Trophoblast cell (in vitro differentiated cells and primary cell): ENCODE measurements at regions not wholly inside any gene's neighbourhood (a gene's known extent, or its start where the extent isn't known, plus 50 kb on each side); places are given as distances from the start of the nearest gene placed in this dataset.
A peak's percentile ranks its signal among the peaks of the same experiment; 100 is the strongest.

Experiments used
- DNase-seq, 2 donors: peaks; one replicate each; pipeline ENCODE4 v3.0.0-alpha.2; 2016
- H2AFZ ChIP-seq: 2 replicates; pipeline ENCODE4 v1.6.1; 2013; ENCODE audit warnings: low read length, moderate library complexity, mild to moderate bottlenecking; ENCODE audit not compliant: insufficient read depth, poor library complexity
- H2AK5ac ChIP-seq: 2 replicates; pipeline ENCODE4 v1.6.1; 2013; ENCODE audit warnings: mild to moderate bottlenecking, low read length
- H2BK120ac ChIP-seq: 2 replicates; pipeline ENCODE4 v1.6.1; 2013; ENCODE audit warnings: low read length, mild to moderate bottlenecking, moderate library complexity; ENCODE audit not compliant: insufficient read depth, poor library complexity
- H2BK12ac ChIP-seq: 2 replicates; pipeline ENCODE4 v1.6.1; 2013; ENCODE audit warnings: mild to moderate bottlenecking, low read length, moderate library complexity
- H2BK5ac ChIP-seq: 2 replicates; pipeline ENCODE4 v1.6.1; 2013; ENCODE audit warnings: low read length, low read depth, moderate library complexity, mild to moderate bottlenecking; ENCODE audit not compliant: poor library complexity
- H3K14ac ChIP-seq: 2 replicates; pipeline ENCODE4 v1.6.1; 2013; ENCODE audit warnings: mild to moderate bottlenecking, low read length
- H3K18ac ChIP-seq: 2 replicates; pipeline ENCODE4 v1.6.1; 2013; ENCODE audit warnings: mild to moderate bottlenecking, low read length
- H3K23ac ChIP-seq: 2 replicates; pipeline ENCODE4 v1.6.1; 2013; ENCODE audit warnings: low read length
- H3K27ac ChIP-seq: 2 replicates; pipeline ENCODE4 v1.5.1; 2013; ENCODE audit warnings: low read depth, mild to moderate bottlenecking, inconsistent platforms, low read length, moderate library complexity
- H3K27me3 ChIP-seq: 2 replicates; pipeline ENCODE4 v1.6.1; 2013; ENCODE audit warnings: inconsistent platforms, mild to moderate bottlenecking, low read length, moderate library complexity; ENCODE audit not compliant: insufficient read depth
- H3K36me3 ChIP-seq, 2 experiments: 1 replicate in 1 of 2; 2 replicates in 1 of 2; pipeline ENCODE4 v1.6.1; 2013; ENCODE audit warnings: low read length in 2 of 2, mild to moderate bottlenecking in 2 of 2, moderate library complexity in 1 of 2; ENCODE audit not compliant: insufficient read depth in 2 of 2, control insufficient read depth in 1 of 2
- H3K4ac ChIP-seq: 2 replicates; pipeline ENCODE4 v1.6.1; 2013; ENCODE audit warnings: low read depth, mild to moderate bottlenecking, low read length, moderate library complexity
- H3K4me1 ChIP-seq, 2 experiments: 1 replicate in 1 of 2; 2 replicates in 1 of 2; pipeline ENCODE4 v1.6.1; 2013; ENCODE audit warnings: low read length in 2 of 2, mild to moderate bottlenecking in 2 of 2, moderate library complexity in 1 of 2; ENCODE audit not compliant: insufficient read depth in 2 of 2, control insufficient read depth in 1 of 2
- H3K4me2 ChIP-seq: 2 replicates; pipeline ENCODE4 v1.6.1; 2013; ENCODE audit warnings: inconsistent platforms, mild to moderate bottlenecking, low read length, moderate library complexity
- H3K4me3 ChIP-seq: 2 replicates; pipeline ENCODE4 v1.5.1; 2013; ENCODE audit warnings: mild to moderate bottlenecking, low read depth, low read length, inconsistent platforms
- H3K79me1 ChIP-seq: one replicate; pipeline ENCODE4 v1.6.1; 2013; ENCODE audit warnings: low read length
- H3K79me2 ChIP-seq: 2 replicates; pipeline ENCODE4 v1.6.1; 2013; ENCODE audit warnings: low read length, mild to moderate bottlenecking; ENCODE audit not compliant: control insufficient read depth, insufficient read depth, poor library complexity
- H3K9ac ChIP-seq: 2 replicates; pipeline ENCODE4 v1.6.1; 2013; ENCODE audit warnings: mild to moderate bottlenecking, low read length
- H3K9me3 ChIP-seq: 2 replicates; pipeline ENCODE4 v1.6.1; 2013; ENCODE audit warnings: low read depth, mild to moderate bottlenecking, control low read depth, inconsistent platforms, low read length; ENCODE audit not compliant: insufficient read depth
- H4K12ac ChIP-seq: 2 replicates; pipeline ENCODE4 v1.6.1; 2013; ENCODE audit warnings: low read depth, mild to moderate bottlenecking, low read length, moderate library complexity
- H4K8ac ChIP-seq: 2 replicates; pipeline ENCODE4 v1.6.1; 2013; ENCODE audit warnings: low read depth, mild to moderate bottlenecking, low read length, moderate library complexity
- H4K91ac ChIP-seq: one replicate; pipeline ENCODE4 v1.6.1; 2013; ENCODE audit warnings: low read depth, mild to moderate bottlenecking, low read length, moderate library complexity
- WGBS: extraction: QIAGEN DNeasy Blood & Tissue Kit; methylation state at CpG from one replicate; pipeline ENCODE4 v1.1.7; 2013; ENCODE audit warnings: missing lambda C conversion rate; ENCODE audit not compliant: insufficient read length, insufficient coverage; ENCODE audit errors: extremely low coverage; 5-methylcytosine and 5-hydroxymethylcytosine counted together

GRCh38 chr2:144826105-144826504, 306.2 kb upstream of the ZEB2 start:
- Histone ChIP-seq H3K27ac (no peak overlapping the region), H3K27me3 (no peaks in the 10 kb centered on the region), H3K4me3 (no peak overlapping the region), H3K23ac (no peak overlapping the region), H4K12ac (no peak overlapping the region), H2BK12ac (no peak overlapping the region), H2BK5ac (no peak overlapping the region), H3K14ac (no peak overlapping the region), H3K4ac (no peak overlapping the region), H4K91ac (no peak overlapping the region), H3K9me3 (no peaks in the 10 kb centered on the region), H3K9ac (no peak overlapping the region), H3K79me2 (no peaks in the 10 kb centered on the region), H3K79me1 (no peaks in the 10 kb centered on the region), H3K36me3 (no peaks in the 10 kb centered on the region), H2BK120ac (no peak overlapping the region), H2AFZ (no peak overlapping the region), H2AK5ac (no peak overlapping the region), H3K4me2 (no peak overlapping the region), H4K8ac (no peak overlapping the region), H3K4me1 (no peaks in the 10 kb centered on the region), H3K18ac (no peak overlapping the region)
- WGBS = no CpG with 5 or more reads among the region's 2 CpGs
- DNase-seq = no peak

DNA sequence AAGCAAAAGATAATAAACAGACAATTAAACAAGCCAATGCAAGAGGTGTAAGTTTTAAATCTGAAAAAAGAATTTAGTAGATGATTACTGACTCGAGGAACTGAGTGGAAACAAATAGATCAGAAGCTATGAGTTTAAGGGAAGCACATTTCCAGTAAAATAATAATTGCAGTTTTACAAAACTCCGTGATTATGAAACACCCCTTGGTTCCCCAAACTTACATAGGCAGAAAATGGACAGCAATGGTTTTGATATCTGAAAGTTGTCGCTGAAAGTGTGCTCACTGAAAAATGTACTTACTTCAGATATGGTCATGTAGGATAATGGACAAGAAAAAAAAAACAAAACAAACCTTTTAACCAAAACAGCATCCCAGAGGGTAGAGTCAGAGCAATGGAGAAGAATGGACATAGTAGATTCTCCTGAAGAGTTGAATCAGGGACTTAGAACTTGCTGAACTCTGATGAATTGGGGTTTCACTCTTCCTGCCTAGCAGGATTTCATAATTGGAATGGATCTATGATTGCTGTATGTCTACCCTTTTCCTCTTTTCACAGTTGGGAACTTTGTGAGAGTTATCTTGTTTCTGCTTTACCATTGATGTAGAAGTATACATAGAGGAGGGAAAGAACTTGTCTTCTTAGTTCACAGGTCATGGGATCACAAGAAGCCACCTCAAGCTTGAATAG, 305.6 kb upstream of the ZEB2 start:
- no peaks in the 10 kb centered on the region for H3K9me3 ChIP-seq
- no peak overlapping the region for H3K23ac ChIP-seq
- H3K14ac ChIP-seq = no peak overlapping the region
- peak in 1 of 2 donors; percentile 30 for DNase-seq
- H2BK5ac ChIP-seq = no peak overlapping the region
- no peaks in the 10 kb centered on the region for H3K79me1 ChIP-seq
- no peak overlapping the region for H2AK5ac ChIP-seq
- H3K27ac ChIP-seq = no peak overlapping the region
- no peak overlapping the region for H2AFZ ChIP-seq
- H3K18ac ChIP-seq = no peak overlapping the region
- no peaks in the 10 kb centered on the region for H3K27me3 ChIP-seq
- no peaks in the 10 kb centered on the region for H3K79me2 ChIP-seq
- no peak overlapping the region for H2BK12ac ChIP-seq
- H3K36me3 ChIP-seq = no peaks in the 10 kb centered on the region
- no peak overlapping the region for H3K4ac ChIP-seq
- no peak overlapping the region for H4K12ac ChIP-seq
- H3K4me1 ChIP-seq = no peaks in the 10 kb centered on the region
- H3K4me2 ChIP-seq = no peak overlapping the region
- H2BK120ac ChIP-seq = no peak overlapping the region
- whole genome bisulfite sequencing = no CpG with 5 or more reads among the region's 3 CpGs
- H3K9ac ChIP-seq = no peak overlapping the region
- H4K91ac ChIP-seq = no peak overlapping the region
- no peak overlapping the region for H4K8ac ChIP-seq
- H3K4me3 ChIP-seq = no peak overlapping the region

- H2BK120ac ChIP-seq = no peak overlapping the region
- no peak overlapping the region for H2BK5ac ChIP-seq
- no peaks in the 10 kb centered on the region for H3K36me3 ChIP-seq
- no peak overlapping the region for H3K14ac ChIP-seq
- no peaks in the 10 kb centered on the region for H3K9me3 ChIP-seq
- no CpG with 5 or more reads among the region's 3 CpGs for WGBS
- H4K12ac ChIP-seq = no peak overlapping the region
- H3K4me3 ChIP-seq = no peak overlapping the region
- no peak overlapping the region for H2AK5ac ChIP-seq
- no peak overlapping the region for H3K4ac ChIP-seq
- no peaks in the 10 kb centered on the region for H3K79me1 ChIP-seq
- H3K23ac ChIP-seq = no peak overlapping the region
- H4K91ac ChIP-seq = no peak overlapping the region
- H3K4me1 ChIP-seq = no peaks in the 10 kb centered on the region
- H2BK12ac ChIP-seq = no peak overlapping the region
- no peak overlapping the region for H2AFZ ChIP-seq
- no peaks in the 10 kb centered on the region for H3K27me3 ChIP-seq
- H3K9ac ChIP-seq = no peak overlapping the region
- H3K4me2 ChIP-seq = no peak overlapping the region
- no peaks in the 10 kb centered on the region for H3K79me2 ChIP-seq
- H4K8ac ChIP-seq = no peak overlapping the region
- DNase-seq = no peak
- H3K27ac ChIP-seq = no peak overlapping the region
- no peak overlapping the region for H3K18ac ChIP-seq
Observed at GRCh38 chr2:144824306-144825080, 304.6 kb upstream of the ZEB2 start.

- Histone ChIP-seq H3K4ac (no peak overlapping the region), H3K18ac (no peak overlapping the region), H3K9ac (no peak overlapping the region), H3K79me2 (no peaks in the 10 kb centered on the region), H2AK5ac (no peak overlapping the region), H3K4me2 (no peak overlapping the region), H4K8ac (no peak overlapping the region), H2BK120ac (no peak overlapping the region), H3K36me3 (no peaks in the 10 kb centered on the region), H3K27me3 (no peaks in the 10 kb centered on the region), H3K4me3 (no peak overlapping the region), H4K12ac (no peak overlapping the region), H3K14ac (no peak overlapping the region), H4K91ac (no peak overlapping the region), H3K9me3 (no peaks in the 10 kb centered on the region), H2BK12ac (no peak overlapping the region), H2AFZ (no peak overlapping the region), H3K79me1 (no peaks in the 10 kb centered on the region), H3K4me1 (no peaks in the 10 kb centered on the region), H3K27ac (no peak overlapping the region), H2BK5ac (no peak overlapping the region), H3K23ac (no peak overlapping the region)
- DNase-seq = no peak
Observed at GRCh38 chr2:144822966-144823365, 303.0 kb upstream of the ZEB2 start.
